Brain pericyte (primary cell): ENCODE measurements at regions not wholly inside any gene's neighbourhood (a gene's known extent, or its start where the extent isn't known, plus 50 kb on each side); places are given as distances from the start of the nearest gene placed in this dataset.
"Not testable (repeated sequence)": the region's sequence is repeated elsewhere in the genome, so short reads cannot be mapped to it uniquely, and the experiment has no call there.

Source experiments
- DNase-seq: peaks from one replicate; pipeline ENCODE4 v3.0.0-alpha.2; 2012; ENCODE audit warnings: low read depth, low spot score

GRCh38 chr4:159828687-159829086, 725.8 kb downstream of the RAPGEF2 start:
- no peak for DNase-seq

DNA sequence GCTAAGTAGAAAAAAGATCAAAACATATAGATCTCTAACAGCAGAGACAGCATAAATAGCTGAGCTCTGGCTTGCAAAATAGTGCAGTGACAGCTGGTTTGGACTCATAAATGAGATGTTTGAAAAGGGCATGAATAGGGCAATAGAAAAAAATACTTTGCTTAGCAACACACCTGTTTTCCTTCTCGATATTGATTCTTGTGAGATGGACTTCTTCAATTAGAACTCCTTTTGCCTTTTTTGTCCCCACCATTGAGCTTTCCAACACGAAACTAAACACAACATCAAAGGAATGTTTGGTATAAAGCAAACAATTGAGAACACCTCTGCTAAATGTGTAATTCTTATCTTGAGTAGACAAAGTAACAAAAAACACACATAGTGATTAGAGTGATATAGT, 726.3 kb downstream of the RAPGEF2 start:
- DNase-seq, result no peak

GRCh38 chr4:159837071-159837470, 734.2 kb downstream of the RAPGEF2 start:
- no peak for DNase-seq

DNA sequence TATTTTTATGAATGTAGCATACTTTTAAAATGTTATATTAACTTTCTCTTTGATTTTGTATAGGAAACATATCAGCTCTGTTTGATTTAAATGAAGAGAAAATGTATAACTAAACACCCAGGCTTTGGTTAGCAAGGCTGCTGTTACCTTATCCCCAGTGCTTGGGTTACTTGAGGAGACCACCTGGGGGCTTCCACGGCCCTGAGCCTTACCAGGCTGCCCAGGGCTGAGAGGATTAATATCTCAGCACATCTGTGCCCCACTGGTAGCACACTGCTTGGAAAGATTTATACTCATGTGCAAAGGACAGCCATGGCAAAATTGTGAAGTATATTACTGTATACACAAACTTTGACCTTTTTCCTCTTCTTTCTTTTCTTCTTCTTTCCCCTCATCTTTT, 752.9 kb downstream of the RAPGEF2 start:
- no peak for DNase-seq

- no peak for DNase-seq
These were observed 753.6 kb downstream of the RAPGEF2 start for GRCh38 chr4:159856451-159856850.

- DNase-seq, result no peak
These were observed 756.8 kb downstream of the RAPGEF2 start for GRCh38 chr4:159859656-159860148.

GRCh38 chr4:159860945-159861344, 758.1 kb downstream of the RAPGEF2 start:
- peak; percentile 20 for DNase-seq

DNA sequence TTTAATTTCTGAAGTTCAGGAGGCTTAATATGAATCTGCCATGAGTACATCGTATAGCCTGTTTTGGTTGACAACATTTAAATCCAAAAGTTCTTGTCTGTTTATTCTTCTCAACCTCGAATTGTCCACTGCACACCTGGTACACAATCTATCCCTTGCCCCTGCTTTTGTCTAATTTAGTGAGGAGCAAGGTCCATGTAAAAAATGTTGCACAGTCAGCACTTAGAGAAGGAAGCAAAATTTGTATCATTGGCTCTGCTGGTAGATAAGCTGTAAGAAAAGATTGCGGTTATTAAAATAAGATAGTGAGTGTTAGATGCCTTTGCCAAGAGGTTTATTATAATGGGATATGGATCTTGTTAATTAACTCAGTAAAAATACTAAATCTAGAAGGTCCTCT, 761.5 kb downstream of the RAPGEF2 start:
- DNase-seq, result no peak

DNA sequence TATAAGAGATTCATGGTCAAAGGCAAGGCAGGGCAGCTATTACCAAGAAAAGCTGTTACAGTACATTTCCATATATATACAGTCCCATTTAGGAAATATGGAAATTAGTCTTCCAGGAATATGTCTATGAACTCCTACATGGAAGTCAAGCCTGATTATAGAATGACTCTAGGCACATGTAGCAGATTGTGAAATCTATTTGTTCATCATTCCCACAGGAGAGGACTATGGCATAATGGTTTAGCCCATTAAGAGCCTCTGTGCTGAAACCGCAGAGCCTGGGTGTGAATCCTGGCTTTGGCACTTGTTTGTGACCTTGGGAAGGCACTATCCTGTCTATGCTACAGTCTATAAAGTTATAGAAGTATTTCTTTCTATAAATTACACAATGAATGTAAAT, 764.8 kb downstream of the RAPGEF2 start:
- DNase-seq, result no peak

DNA sequence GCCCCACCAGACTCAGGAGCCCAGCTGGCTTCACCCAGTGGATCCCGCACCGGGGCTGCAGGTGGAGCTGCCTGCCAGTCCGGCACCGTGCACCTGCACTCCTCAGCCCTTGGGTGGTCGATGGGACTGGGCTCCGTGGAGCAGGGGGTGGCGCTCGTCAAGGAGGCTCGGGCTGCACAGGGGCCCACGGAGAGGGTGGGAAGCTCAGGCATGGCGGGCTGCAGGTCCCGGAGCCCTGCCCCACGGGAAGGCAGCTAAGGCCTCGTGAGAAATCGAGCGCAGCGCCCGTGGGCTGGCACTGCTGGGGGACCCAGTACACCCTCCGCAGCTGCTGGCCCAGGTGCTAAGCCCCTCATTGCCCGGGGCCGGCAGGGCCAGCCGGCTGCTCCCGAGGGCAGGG, 766.1 kb downstream of the RAPGEF2 start:
- DNase-seq, result not testable (repeated sequence)

- DNase-seq, result no peak
These were observed 768.3 kb downstream of the RAPGEF2 start for GRCh38 chr4:159871141-159871540.

GRCh38 chr4:159881158-159881557, 778.3 kb downstream of the RAPGEF2 start:
- no peak for DNase-seq

- no peak for DNase-seq
These were observed 782.1 kb downstream of the RAPGEF2 start for GRCh38 chr4:159884989-159885388.

DNA sequence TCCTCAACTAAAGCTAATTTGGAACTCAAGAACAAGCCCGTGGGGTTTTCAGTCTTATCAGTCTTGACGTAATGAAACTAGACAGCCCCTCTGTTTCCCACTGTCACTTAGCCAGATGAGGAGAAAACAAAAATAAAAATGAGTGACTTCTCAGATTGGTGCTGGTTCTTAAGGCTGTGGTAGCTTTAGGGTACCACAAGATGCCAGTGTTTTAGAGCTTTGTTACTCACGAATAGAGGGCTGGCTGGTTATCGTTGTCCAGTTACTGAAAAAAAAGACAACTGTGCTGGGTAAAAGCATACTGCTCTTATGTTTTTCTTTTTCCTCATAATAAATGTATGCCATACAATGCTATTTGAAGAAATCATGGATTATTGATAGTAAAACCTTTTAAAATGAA, 796.7 kb downstream of the RAPGEF2 start:
- no peak for DNase-seq

- DNase-seq, result no peak
These were observed 797.7 kb downstream of the RAPGEF2 start for GRCh38 chr4:159900562-159900961.

DNA sequence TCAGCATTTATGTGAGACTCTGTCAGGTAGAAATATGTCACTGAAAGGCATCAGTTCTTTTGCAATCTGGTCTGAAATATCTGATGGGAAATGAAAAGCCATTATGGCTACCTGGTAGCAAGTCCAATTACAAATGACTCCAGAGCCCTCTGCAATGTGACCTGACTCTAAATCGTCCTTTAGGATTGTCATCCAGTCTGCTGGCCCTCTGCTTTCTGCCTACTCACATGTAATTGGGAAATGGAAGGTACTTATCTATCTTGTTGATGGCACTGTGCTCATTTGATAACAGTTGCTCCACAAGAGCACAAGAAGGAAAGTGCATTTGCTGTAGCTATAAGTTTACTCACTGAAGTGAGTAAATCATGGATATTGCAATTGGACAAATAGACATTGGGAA, 799.8 kb downstream of the RAPGEF2 start:
- no peak for DNase-seq

DNA sequence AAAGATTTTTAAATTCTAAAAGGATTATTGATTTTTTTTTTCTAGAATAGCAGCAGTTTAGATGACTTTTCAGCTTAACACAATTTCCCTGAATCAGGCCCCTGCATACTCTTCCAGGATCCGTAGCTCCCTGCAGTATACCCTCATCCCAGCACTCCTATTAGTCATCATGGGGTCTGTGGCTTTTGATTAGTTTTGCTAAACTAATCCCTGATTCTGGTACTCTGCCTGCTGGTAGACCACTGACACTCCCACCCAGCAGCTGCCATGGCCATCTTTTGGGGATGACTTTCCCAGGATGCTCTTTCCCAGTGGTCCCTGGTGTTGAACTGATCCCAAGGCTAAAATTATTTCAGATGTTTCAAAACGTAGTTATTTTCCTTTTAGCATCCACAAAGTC, 802.0 kb downstream of the RAPGEF2 start:
- no peak for DNase-seq

- DNase-seq, result no peak
These were observed 803.2 kb downstream of the RAPGEF2 start for GRCh38 chr4:159906051-159906450.

DNA sequence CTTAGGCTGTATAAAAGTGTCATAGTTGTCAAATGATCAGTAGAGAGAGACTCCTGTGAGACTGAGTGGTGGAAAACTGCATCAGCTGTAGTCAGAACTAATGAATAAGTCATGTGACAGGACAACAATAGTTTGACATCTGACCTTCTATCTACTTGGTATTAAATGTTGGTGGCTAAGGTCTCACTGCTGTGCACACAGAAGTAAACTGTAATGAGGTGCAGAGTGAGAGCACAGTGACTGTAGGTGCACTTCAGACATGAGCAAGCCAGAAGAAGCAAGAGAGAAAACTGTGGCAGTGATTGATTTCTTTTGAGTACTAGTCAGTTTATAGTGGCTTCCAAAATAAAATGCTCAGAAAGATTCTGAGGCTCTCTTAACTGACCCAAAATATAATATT, 803.6 kb downstream of the RAPGEF2 start:
- DNase-seq, result no peak

DNA sequence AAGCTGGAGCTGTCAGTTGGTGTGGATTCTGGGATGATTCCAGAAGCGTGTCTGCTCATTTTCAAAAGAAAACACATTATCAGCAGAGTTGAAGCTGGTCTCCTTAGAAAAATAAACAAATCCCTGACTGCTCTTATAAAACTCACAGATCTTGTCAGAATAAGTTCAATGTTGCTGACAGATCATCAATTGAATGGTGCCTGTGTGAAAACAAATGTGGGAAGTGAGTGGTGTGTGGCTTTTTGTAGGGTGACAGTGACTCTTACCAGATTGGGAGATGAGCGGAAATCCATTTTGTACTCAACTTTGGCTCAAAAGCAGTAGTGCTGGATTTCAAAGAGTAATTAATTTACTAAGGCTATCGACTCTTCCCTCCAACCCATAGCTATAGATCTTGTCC, 807.8 kb downstream of the RAPGEF2 start:
- DNase-seq, result no peak

- DNase-seq, result no peak
These were observed 819.2 kb downstream of the RAPGEF2 start for GRCh38 chr4:159922119-159922518.

- no peak for DNase-seq
These were observed 822.9 kb downstream of the RAPGEF2 start for GRCh38 chr4:159925770-159926169.

GRCh38 chr4:159926871-159927270, 824.0 kb downstream of the RAPGEF2 start:
- DNase-seq, result no peak

DNA sequence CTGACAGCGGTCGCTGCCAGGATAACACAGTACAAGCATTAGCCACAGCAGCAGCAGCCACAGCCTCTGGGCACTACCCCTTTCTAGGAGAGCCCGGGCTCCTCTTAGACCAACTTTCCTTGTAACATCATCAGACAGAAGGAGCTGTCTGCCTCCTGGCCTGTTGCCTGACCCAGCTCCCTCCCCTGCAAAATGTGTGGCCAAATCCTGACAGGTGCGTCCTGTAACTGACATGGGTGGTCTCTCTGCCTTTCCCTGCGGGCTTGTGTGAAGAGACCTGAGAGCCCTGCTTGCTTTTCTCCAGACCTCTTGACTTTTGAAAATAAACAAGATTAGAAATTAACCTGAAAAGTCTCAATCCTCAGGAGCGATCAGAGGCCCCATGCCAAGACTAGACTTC, 824.9 kb downstream of the RAPGEF2 start:
- no peak for DNase-seq

- DNase-seq, result not testable (repeated sequence)
These were observed 831.7 kb downstream of the RAPGEF2 start for GRCh38 chr4:159934602-159935001.
